ENCODE measurements at regions not wholly inside any gene's neighbourhood (a gene's known extent, or its start where the extent isn't known, plus 50 kb on each side); places are given as distances from the start of the nearest gene placed in this dataset.

GRCh38 chr3:40593351-40593750, 68.6 kb downstream of the ZNF621 start:
- Histone ChIP-seq H3K4me3 (no peak overlapping the region), H3K27me3 (ENCODE audit: control insufficient read depth in 2 of 2, insufficient read depth in 2 of 2, low read length in 2 of 2) (peaks cover 5 to 26% of the 10 kb centered on the region in 2 experiments; a peak in 4 of 5 replicates), H3K79me2 (ENCODE audit: control insufficient read depth, insufficient read depth, low read length) (no peaks in the 10 kb centered on the region), H3K9me3 (replicated peaks; ENCODE audit: control insufficient read depth, insufficient read depth, low read depth, low read length) (no peaks in the 10 kb centered on the region), H2AFZ (ENCODE audit: low read depth, low read length) (no peak overlapping the region), H3K4me2 (ENCODE audit: insufficient read depth, low read length) (no peak overlapping the region), H3K9ac (ENCODE audit: insufficient read depth in 1 of 2, low read depth in 2 of 2, low read length in 2 of 2) (no peak overlapping the region), H3K27ac (ENCODE audit: extremely low read depth, low read depth, low read length) (no peak overlapping the region), H3K9me1 (ENCODE audit: control insufficient read depth, insufficient read depth, low read length) (no peaks in the 10 kb centered on the region), H3K36me3 (ENCODE audit: control insufficient read depth, insufficient read depth, low read length) (no peaks in the 10 kb centered on the region), H3K4me1 (replicated peaks in 1 of 2; ENCODE audit: control insufficient read depth in 2 of 2, insufficient read depth in 2 of 2, low read length in 2 of 2) (no peaks in the 10 kb centered on the region), H4K20me1 (replicated peaks; ENCODE audit: control insufficient read depth, insufficient read depth, low read length) (no peaks in the 10 kb centered on the region)
- in situ Hi-C loops (cut with MboI) (no loop called here), intact Hi-C loops (cut with micrococcal nuclease) (no loop called here)
- no TSS peak for BruUV-seq (replicated peaks)
- POLR2A ChIA-PET: no interaction called here
- TF ChIP-seq KLF13 (tag; IDR thresholded peaks at IDR 0.05; ENCODE audit: borderline replicate concordance, low read depth) (no peak), ZNF76 (CRISPR knock-in tag; IDR thresholded peaks at IDR 0.05; ENCODE audit: borderline replicate concordance) (no peak), ZBTB9 (CRISPR knock-in tag; IDR thresholded peaks at IDR 0.05) (no peak), TCFL5 (CRISPR knock-in tag; conservative IDR thresholded peaks at IDR 0.05) (no peak), CAMTA2 (CRISPR knock-in tag; conservative IDR thresholded peaks at IDR 0.05) (no peak), SRSF7 (optimal IDR thresholded peaks at IDR 0.05; ENCODE audit: low read depth, low read length) (no peak), MTA1 (IDR thresholded peaks at IDR 0.05; ENCODE audit: borderline replicate concordance) (no peak), MAZ (CRISPR knock-in tag; conservative IDR thresholded peaks at IDR 0.05 in 1 of 2, IDR thresholded peaks at IDR 0.05 in 1 of 2) (no peak), SRSF9 (IDR thresholded peaks at IDR 0.05; ENCODE audit: borderline replicate concordance, low read depth, low read length) (no peak), PHB2 (IDR thresholded peaks at IDR 0.05; ENCODE audit: low read depth) (no peak), HMG20A (CRISPR knock-in tag; conservative IDR thresholded peaks at IDR 0.05) (no peak), EGR1 (conservative IDR thresholded peaks at IDR 0.05) (no peak)
- TF ChIP-seq, protein P1, sequence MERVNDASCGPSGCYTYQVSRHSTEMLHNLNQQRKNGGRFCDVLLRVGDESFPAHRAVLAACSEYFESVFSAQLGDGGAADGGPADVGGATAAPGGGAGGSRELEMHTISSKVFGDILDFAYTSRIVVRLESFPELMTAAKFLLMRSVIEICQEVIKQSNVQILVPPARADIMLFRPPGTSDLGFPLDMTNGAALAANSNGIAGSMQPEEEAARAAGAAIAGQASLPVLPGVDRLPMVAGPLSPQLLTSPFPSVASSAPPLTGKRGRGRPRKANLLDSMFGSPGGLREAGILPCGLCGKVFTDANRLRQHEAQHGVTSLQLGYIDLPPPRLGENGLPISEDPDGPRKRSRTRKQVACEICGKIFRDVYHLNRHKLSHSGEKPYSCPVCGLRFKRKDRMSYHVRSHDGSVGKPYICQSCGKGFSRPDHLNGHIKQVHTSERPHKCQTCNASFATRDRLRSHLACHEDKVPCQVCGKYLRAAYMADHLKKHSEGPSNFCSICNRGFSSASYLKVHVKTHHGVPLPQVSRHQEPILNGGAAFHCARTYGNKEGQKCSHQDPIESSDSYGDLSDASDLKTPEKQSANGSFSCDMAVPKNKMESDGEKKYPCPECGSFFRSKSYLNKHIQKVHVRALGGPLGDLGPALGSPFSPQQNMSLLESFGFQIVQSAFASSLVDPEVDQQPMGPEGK (CRISPR knock-in tag; IDR thresholded peaks at IDR 0.05; ENCODE audit: borderline replicate concordance): no peak
- 9% methylated on average over 4 of the region's 4 CpGs for WGBS (ENCODE audit: insufficient coverage, low coverage, missing lambda C conversion rate)
- CTCF ChIA-PET (ENCODE audit: low intra/inter-chr PET ratio): no interaction called here
- DNase-seq (ENCODE audit: extremely low read depth in 1 of 4, low spot score in 3 of 4) (no peak), ATAC-seq (no peak), FAIRE-seq (no peak)
